CD4-positive, CD25-positive, alpha-beta regulatory T cell (primary cell): ENCODE measurements at regions not wholly inside any gene's neighbourhood (a gene's known extent, or its start where the extent isn't known, plus 50 kb on each side); places are given as distances from the start of the nearest gene placed in this dataset.

ENCODE experiments used
- ATAC-seq, 2 donors: fragments of 150-1000 bp; cut with Tn5 transposase; one replicate each; pipeline ENCODE4 v1.10.0; 2021; ENCODE audit warnings: low read depth in 2 of 2, moderate number of reproducible peaks in 2 of 2, moderate library complexity in 1 of 2
- DNase-seq, 3 donors: peaks; one replicate each; pipeline versions ENCODE4 v3.0.0 to v3.0.0-alpha.2; 2012 to 2022; ENCODE audit warnings: mixed read lengths in 1 of 3
- H3K27ac ChIP-seq: one replicate; pipeline ENCODE4 v1.7.0; 2013; ENCODE audit warnings: mild to moderate bottlenecking, low read length; ENCODE audit not compliant: insufficient read depth, poor library complexity, severe bottlenecking
- H3K27me3 ChIP-seq: one replicate; pipeline ENCODE4 v1.7.0; 2013; ENCODE audit warnings: low read length; ENCODE audit not compliant: control insufficient read depth, insufficient read depth
- H3K36me3 ChIP-seq: one replicate; pipeline ENCODE4 v1.7.0; 2013; ENCODE audit warnings: mild to moderate bottlenecking, low read length, moderate library complexity; ENCODE audit not compliant: control insufficient read depth, insufficient read depth
- H3K4me1 ChIP-seq: 2 replicates; pipeline ENCODE4 v1.7.0; 2013; ENCODE audit warnings: mild to moderate bottlenecking, low read length; ENCODE audit not compliant: insufficient read depth, control insufficient read depth, poor library complexity, severe bottlenecking
- H3K4me3 ChIP-seq: one replicate; pipeline ENCODE4 v1.7.0; 2013; ENCODE audit warnings: low read depth, mild to moderate bottlenecking, low read length, moderate library complexity
- H3K9me3 ChIP-seq, 2 experiments: 1 replicate in 1 of 2; 2 replicates in 1 of 2; pipeline ENCODE4 v1.7.0; 2013; ENCODE audit warnings: low read length in 2 of 2, mild to moderate bottlenecking in 1 of 2, moderate library complexity in 1 of 2; ENCODE audit not compliant: control insufficient read depth in 2 of 2
- H3K27ac Mint-ChIP-seq, 3 donors: one replicate each; pipeline ENCODE4 v1.8.0; 2020 to 2022; ENCODE audit warnings: mild to moderate bottlenecking in 3 of 3, mixed read lengths in 3 of 3, moderate library complexity in 2 of 3
- H3K27me3 Mint-ChIP-seq: one replicate; pipeline ENCODE4 v1.8.0; 2022; ENCODE audit warnings: mild to moderate bottlenecking, mixed read lengths
- H3K36me3 Mint-ChIP-seq: one replicate; pipeline ENCODE4 v1.8.0; 2020; ENCODE audit warnings: mixed read lengths
- H3K4me1 Mint-ChIP-seq, 4 donors: one replicate each; pipeline ENCODE4 v1.8.0; 2020 to 2022; ENCODE audit warnings: mixed read lengths in 4 of 4, mild to moderate bottlenecking in 1 of 4
- H3K4me3 Mint-ChIP-seq, 4 donors: one replicate each; pipeline ENCODE4 v1.8.0; 2020 to 2022; ENCODE audit warnings: mild to moderate bottlenecking in 4 of 4, mixed read lengths in 4 of 4, moderate library complexity in 3 of 4
- H3K9me3 Mint-ChIP-seq, 7 donors: one replicate each; pipeline ENCODE4 v1.8.0; 2020 to 2022; ENCODE audit warnings: mixed read lengths in 7 of 7, mild to moderate bottlenecking in 3 of 7, moderate library complexity in 2 of 7

DNA sequence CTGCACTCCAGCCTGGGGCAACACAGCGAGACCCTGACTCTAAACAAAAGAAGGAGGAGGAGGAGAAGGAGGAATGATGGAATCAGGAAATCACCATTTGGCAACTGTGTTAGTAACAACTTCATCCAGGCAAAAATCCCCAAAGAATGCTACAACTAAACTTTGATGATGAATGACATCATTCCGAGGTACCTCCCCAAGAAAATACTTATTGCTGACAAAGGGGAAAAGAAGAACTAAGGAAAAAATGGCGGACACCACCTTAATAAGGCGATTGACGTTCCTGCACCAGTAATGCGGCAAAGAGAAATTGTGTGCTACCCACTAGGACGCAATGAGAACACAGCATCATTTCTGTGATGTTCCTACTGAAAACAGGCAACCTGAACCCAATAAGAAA lies 78.2 kb upstream of the SLC6A11 start:
- ATAC-seq: no peak
- Mint-ChIP-seq H3K4me3 (peak overlapping the region in 2 of 4 donors; percentile 7 to 15), H3K27me3 (peaks cover 45% of the 10 kb centered on the region)

DNA sequence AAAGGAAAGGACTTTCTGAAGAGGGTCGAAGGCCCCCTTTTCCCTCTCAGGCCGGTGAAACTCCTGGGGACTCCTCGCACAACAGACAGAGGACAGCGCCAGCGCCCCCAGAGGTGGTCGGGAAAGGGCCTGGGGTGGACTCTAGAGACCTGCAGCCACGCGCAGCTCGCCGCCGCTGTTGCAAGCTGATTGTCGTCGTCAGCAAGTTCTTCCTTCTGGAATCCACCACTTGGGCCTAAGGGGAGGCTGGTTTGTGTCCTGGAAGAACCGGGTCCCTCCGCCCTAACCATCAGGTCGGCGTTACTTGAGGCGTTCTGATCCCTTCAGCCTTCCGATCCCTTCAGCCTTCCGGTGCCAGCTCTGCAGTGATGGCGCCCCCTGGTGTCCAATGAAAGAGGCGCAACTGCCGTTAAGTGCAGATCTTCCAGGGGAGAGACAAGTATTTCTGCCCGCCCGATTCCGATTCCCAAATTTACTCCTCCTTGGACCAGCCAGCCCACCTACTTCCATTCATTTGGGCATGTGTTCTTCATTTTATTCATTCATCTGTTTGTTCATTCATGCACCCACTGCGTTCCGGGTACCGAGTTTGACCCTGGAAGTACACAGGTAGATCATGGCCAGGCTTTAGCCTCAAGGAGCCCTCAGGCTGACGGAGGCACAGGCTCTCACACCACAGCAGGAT lies 77.2 kb upstream of the SLC6A11 start:
- Histone ChIP-seq H3K4me3 (no peak overlapping the region), H3K9me3 (peaks cover 0 to 7% of the 10 kb centered on the region in 2 experiments), H3K27ac (no peak overlapping the region), H3K4me1 (peaks cover 8% of the 10 kb centered on the region), H3K27me3 (peaks cover 18% of the 10 kb centered on the region), H3K36me3 (no peaks in the 10 kb centered on the region)
- DNase-seq (peak; percentile 53 to 68 (median 59)), ATAC-seq (peak in 1 of 2 donors; percentile 43)
- no peak overlapping the region for H3K27ac Mint-ChIP-seq
- peaks cover 42% of the 10 kb centered on the region for H3K27me3 Mint-ChIP-seq
- no peaks in the 10 kb centered on the region for H3K36me3 Mint-ChIP-seq
- H3K4me1 Mint-ChIP-seq: peaks cover 0 to 12% (median 4%) of the 10 kb centered on the region in 4 donors
- H3K9me3 Mint-ChIP-seq: peaks cover 2 to 6% (median 3%) of the 10 kb centered on the region in 7 donors
- peak overlapping the region in 2 of 4 donors; percentile 49 to 56 for H3K4me3 Mint-ChIP-seq

More for the DNA sequence above, 78.2 kb upstream of the SLC6A11 start:
- no peaks in the 10 kb centered on the region for H3K36me3 Mint-ChIP-seq
- H3K4me1 ChIP-seq: peaks cover 8% of the 10 kb centered on the region
- peaks cover 0 to 12% (median 4%) of the 10 kb centered on the region in 4 donors for H3K4me1 Mint-ChIP-seq
- H3K9me3 ChIP-seq: peaks cover 10 to 18% of the 10 kb centered on the region in 2 experiments
- no peaks in the 10 kb centered on the region for H3K36me3 ChIP-seq
- peaks cover 18% of the 10 kb centered on the region for H3K27me3 ChIP-seq
- H3K27ac Mint-ChIP-seq: no peak overlapping the region
- peaks cover 2 to 15% (median 6%) of the 10 kb centered on the region in 7 donors for H3K9me3 Mint-ChIP-seq
- H3K4me3 ChIP-seq: no peak overlapping the region
- DNase-seq: no peak
- H3K27ac ChIP-seq: no peak overlapping the region

DNA sequence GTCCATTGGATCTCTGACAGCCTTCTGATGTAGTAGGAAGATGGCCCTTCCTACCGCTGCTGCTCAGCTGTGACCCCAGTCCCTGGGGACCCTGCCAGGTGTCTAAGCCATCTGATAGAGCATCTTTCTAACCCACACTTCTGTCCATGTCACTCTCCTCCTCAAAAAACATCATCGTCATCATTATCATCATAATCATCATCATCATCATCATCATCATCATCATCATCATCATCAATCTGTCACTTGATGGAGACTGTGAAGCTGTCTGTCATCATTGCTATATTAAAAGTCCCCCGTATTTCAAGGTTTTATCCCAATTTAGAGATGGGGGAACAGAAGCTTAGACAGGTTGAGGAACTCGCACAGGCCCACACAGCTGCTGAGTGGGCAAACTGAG lies 75.1 kb upstream of the SLC6A11 start:
- Histone ChIP-seq H3K36me3 (no peaks in the 10 kb centered on the region), H3K27ac (no peak overlapping the region), H3K4me1 (peaks cover 8% of the 10 kb centered on the region), H3K27me3 (peaks cover 14% of the 10 kb centered on the region), H3K9me3 (no peaks in the 10 kb centered on the region), H3K4me3 (no peak overlapping the region)
- DNase-seq: no peak
- Mint-ChIP-seq H3K27me3 (peaks cover 31% of the 10 kb centered on the region), H3K4me3 (no peak overlapping the region), H3K9me3 (peaks cover 0 to 2% (median 0%) of the 10 kb centered on the region in 7 donors), H3K4me1 (peaks cover 0 to 12% (median 4%) of the 10 kb centered on the region in 4 donors), H3K27ac (no peak overlapping the region), H3K36me3 (no peaks in the 10 kb centered on the region)
- ATAC-seq: no peak

DNA sequence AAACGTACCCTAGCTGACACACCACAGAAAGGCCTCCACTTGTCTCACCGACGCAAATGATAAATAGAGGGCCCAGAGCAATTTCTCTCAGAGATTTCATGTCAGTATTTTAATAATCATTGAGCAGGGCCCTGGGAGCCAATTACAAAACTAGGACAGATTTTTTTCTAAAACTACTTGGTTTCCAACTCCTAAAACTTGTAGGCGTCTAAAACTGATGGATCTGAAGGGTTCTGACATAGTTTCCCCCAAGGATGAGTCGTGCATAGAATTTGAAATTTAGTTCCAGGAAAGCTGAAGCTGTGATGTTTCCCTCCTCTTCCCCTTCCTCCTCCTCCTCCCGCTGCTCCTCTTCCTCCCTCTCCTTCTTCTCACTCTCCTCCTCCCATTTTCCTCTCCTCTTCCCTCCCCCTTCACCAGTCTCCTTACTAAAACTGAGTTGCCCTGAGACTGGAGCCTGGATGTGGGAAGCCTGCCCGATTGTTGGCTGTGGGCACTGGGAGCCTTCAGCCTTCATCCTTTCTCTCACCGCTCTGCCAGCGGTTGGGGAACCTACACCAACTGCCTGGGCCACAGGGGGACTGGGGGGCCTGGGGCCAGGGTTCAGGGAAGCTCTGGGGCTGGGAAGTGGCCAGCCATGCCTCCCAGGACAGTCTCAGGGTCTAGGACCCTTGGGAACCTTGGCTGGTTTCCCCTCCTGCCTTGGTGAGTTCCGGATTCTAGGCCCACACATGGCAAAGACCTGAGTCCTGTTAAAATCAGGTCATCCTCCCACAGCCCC lies 73.9 kb upstream of the SLC6A11 start:
- DNase-seq (no peak), ATAC-seq (no peak)
- no peak overlapping the region for H3K27ac ChIP-seq
- H3K27me3 ChIP-seq: peaks cover 12% of the 10 kb centered on the region
- H3K4me1 ChIP-seq: peaks cover 8% of the 10 kb centered on the region
- no peak overlapping the region for H3K27ac Mint-ChIP-seq
- no peak overlapping the region for H3K4me3 Mint-ChIP-seq
- no peaks in the 10 kb centered on the region for H3K9me3 ChIP-seq
- no peaks in the 10 kb centered on the region for H3K36me3 Mint-ChIP-seq
- no peaks in the 10 kb centered on the region for H3K36me3 ChIP-seq
- peaks cover 0 to 2% (median 0%) of the 10 kb centered on the region in 7 donors for H3K9me3 Mint-ChIP-seq
- H3K4me3 ChIP-seq: no peak overlapping the region
- peaks cover 26% of the 10 kb centered on the region for H3K27me3 Mint-ChIP-seq
- H3K4me1 Mint-ChIP-seq: peaks cover 0 to 12% (median 4%) of the 10 kb centered on the region in 4 donors

DNA sequence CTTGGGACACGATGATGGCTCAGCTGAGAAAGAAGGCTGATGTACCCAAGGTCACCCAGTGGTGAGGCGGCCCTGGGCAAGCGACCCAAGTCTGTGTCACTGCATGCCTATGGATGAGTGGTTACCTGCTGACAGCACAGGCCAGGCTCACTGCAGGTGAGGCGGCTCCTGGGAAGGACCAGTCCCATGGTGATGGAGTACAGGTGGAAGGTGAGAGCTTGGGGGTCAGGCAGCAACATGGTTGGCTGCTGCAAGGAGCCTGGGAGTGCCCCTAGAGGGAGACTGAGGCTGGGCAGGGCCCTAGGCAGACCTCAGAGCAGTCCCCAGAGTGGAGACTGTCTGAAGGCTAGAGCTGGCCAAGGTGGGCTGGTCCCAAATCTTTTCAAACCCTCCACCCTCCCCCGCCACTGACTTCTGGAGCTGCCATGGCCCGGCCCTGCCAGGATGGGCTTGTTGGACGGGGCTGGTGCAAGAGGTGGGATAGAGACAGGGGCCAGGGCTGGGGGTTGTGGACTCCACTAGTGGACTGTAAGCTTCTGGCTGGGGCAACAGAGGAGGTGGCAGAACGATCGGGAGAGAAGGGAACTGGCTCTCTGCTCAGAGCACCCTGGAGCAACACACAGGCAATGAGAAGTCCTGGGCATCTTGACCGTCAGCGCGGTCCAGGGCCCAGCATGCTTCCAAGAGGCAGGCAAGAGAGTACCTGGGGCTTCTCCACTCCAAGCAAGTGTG lies 72.5 kb upstream of the SLC6A11 start:
- H3K9me3 ChIP-seq: no peaks in the 10 kb centered on the region
- peaks cover 4% of the 10 kb centered on the region for H3K27me3 ChIP-seq
- H3K36me3 ChIP-seq: no peaks in the 10 kb centered on the region
- Mint-ChIP-seq H3K9me3 (peaks cover 0 to 4% (median 0%) of the 10 kb centered on the region in 7 donors), H3K4me1 (peaks cover 0 to 8% (median 4%) of the 10 kb centered on the region in 4 donors), H3K36me3 (no peaks in the 10 kb centered on the region), H3K27me3 (peaks cover 20% of the 10 kb centered on the region), H3K4me3 (no peak overlapping the region), H3K27ac (no peak overlapping the region)
- peaks cover 7% of the 10 kb centered on the region for H3K4me1 ChIP-seq
- no peak overlapping the region for H3K4me3 ChIP-seq
- DNase-seq (no peak), ATAC-seq (no peak)
- no peak overlapping the region for H3K27ac ChIP-seq

DNA sequence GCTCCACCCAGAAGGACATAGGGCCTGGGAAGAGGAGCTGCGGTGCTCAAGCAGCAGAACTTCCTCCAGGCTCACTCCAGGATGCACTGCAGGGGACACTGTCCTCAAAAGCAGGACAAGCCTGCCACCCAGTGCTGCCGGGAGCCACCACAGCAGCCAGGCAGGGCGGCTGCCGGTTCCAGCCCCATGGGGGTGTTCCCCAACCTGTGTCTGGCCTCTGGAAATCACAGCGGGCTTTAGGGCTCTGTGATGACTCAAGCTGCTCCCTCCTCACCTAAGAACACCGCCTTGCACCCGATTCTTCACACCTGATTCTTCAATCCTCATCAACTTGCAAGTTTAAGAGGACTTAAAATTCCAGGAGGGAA lies 71.9 kb upstream of the SLC6A11 start:
- peaks cover 15% of the 10 kb centered on the region for H3K27me3 Mint-ChIP-seq
- peak in 1 of 3 donors; percentile 30 for DNase-seq

GRCh38 chr3:10745392-10745791 lies 70.6 kb upstream of the SLC6A11 start:
- H3K9me3 Mint-ChIP-seq: peaks cover 0 to 1% (median 0%) of the 10 kb centered on the region in 7 donors
- no peak overlapping the region for H3K4me3 Mint-ChIP-seq
- H3K27me3 ChIP-seq: peaks cover 8% of the 10 kb centered on the region
- H3K9me3 ChIP-seq: no peaks in the 10 kb centered on the region
- H3K27me3 Mint-ChIP-seq: peaks cover 12% of the 10 kb centered on the region
- no peaks in the 10 kb centered on the region for H3K4me1 ChIP-seq
- ATAC-seq (no peak), DNase-seq (no peak)
- H3K27ac Mint-ChIP-seq: no peak overlapping the region
- H3K36me3 Mint-ChIP-seq: no peaks in the 10 kb centered on the region
- no peaks in the 10 kb centered on the region for H3K36me3 ChIP-seq
- no peak overlapping the region for H3K4me3 ChIP-seq
- H3K4me1 Mint-ChIP-seq: no peaks in the 10 kb centered on the region
- H3K27ac ChIP-seq: no peak overlapping the region

More for the DNA sequence above, 71.9 kb upstream of the SLC6A11 start:
- no peak for ATAC-seq
- Histone ChIP-seq H3K9me3 (no peaks in the 10 kb centered on the region), H3K4me3 (no peak overlapping the region), H3K27me3 (peaks cover 3% of the 10 kb centered on the region), H3K36me3 (no peaks in the 10 kb centered on the region), H3K4me1 (peaks cover 1% of the 10 kb centered on the region), H3K27ac (no peak overlapping the region)
- H3K4me1 Mint-ChIP-seq: peaks cover 0 to 2% (median under 1%) of the 10 kb centered on the region in 4 donors
- H3K9me3 Mint-ChIP-seq: peaks cover 0 to 4% (median 0%) of the 10 kb centered on the region in 7 donors
- no peaks in the 10 kb centered on the region for H3K36me3 Mint-ChIP-seq
- H3K27ac Mint-ChIP-seq: no peak overlapping the region
- H3K4me3 Mint-ChIP-seq: no peak overlapping the region
